HepG2 (cell line): ENCODE measurements at regions not wholly inside any gene's neighbourhood (a gene's known extent, or its start where the extent isn't known, plus 50 kb on each side); places are given as distances from the start of the nearest gene placed in this dataset.
A peak's percentile ranks its signal among the peaks of the same experiment; 100 is the strongest.

Experiments used
- EEA1 ChIP-seq: sonication (generic); formaldehyde crosslinking; IDR thresholded peaks from 2 replicates; pipeline ENCODE4 v1.5.1; 2020; ENCODE audit warnings: mild to moderate bottlenecking, missing genetic modification reagents, borderline replicate concordance
- ETS1 ChIP-seq: sonication (generic); formaldehyde crosslinking; IDR thresholded peaks from 2 replicates; pipeline ENCODE4 v1.4.0; 2020; ENCODE audit warnings: missing genetic modification reagents
- GABPB1 ChIP-seq: IDR thresholded peaks from 2 replicates; pipeline ENCODE4 v1.6.1; 2016; ENCODE audit warnings: mild to moderate bottlenecking, missing genetic modification reagents, moderate library complexity, missing compliant biosample characterization
- GATAD2A ChIP-seq: IDR thresholded peaks from 2 replicates; pipeline ENCODE4 v1.6.1; 2016
- GTF3A ChIP-seq: sonication (generic); formaldehyde crosslinking; conservative IDR thresholded peaks from 2 replicates; pipeline ENCODE4 v1.4.0; 2020; ENCODE audit warnings: mild to moderate bottlenecking, missing genetic modification reagents
- HMG20A ChIP-seq: IDR thresholded peaks from 2 replicates; pipeline ENCODE4 v1.6.1; 2016; ENCODE audit warnings: borderline replicate concordance
- MIER3 ChIP-seq: IDR thresholded peaks from 2 replicates; pipeline ENCODE4 v1.6.1; 2016; ENCODE audit warnings: missing compliant biosample characterization, borderline replicate concordance
- MTA1 ChIP-seq: sonication (generic); formaldehyde crosslinking; IDR thresholded peaks from 2 replicates; pipeline ENCODE4 v1.4.0; 2020; ENCODE audit warnings: missing genetic modification reagents, mild to moderate bottlenecking, borderline replicate concordance
- ZBTB40 ChIP-seq, 2 experiments: fragments of 450-650 bp in 1 of 2; sonication (generic) in 1 of 2; formaldehyde crosslinking in 1 of 2; IDR thresholded peaks; 2 replicates each; pipeline versions ENCODE4 v1.6.1 to v1.8.0; 2016 to 2022; ENCODE audit warnings: antibody characterized with exemption in 1 of 2, mild to moderate bottlenecking in 1 of 2, missing genetic modification reagents in 1 of 2
- ZBTB7B ChIP-seq: sonication (generic); formaldehyde crosslinking; IDR thresholded peaks from 2 replicates; pipeline ENCODE4 v1.4.0; 2020; ENCODE audit warnings: missing genetic modification reagents
- ZHX1 ChIP-seq: sonication (generic); formaldehyde crosslinking; IDR thresholded peaks from 2 replicates; pipeline ENCODE4 v1.8.1; 2022; ENCODE audit warnings: low read depth, mild to moderate bottlenecking, missing genetic modification reagents
- ZNF367 ChIP-seq: sonication (generic); formaldehyde crosslinking; IDR thresholded peaks from 2 replicates; pipeline ENCODE4 v1.4.0; 2020; ENCODE audit warnings: missing genetic modification reagents, borderline replicate concordance
- ZNF513 ChIP-seq: sonication (generic); formaldehyde crosslinking; conservative IDR thresholded peaks from 2 replicates; pipeline ENCODE4 v1.5.0; 2020; ENCODE audit warnings: missing genetic modification reagents
- ZNF564 ChIP-seq: sonication (generic); formaldehyde crosslinking; IDR thresholded peaks from 2 replicates; pipeline ENCODE4 v1.8.1; 2023; ENCODE audit warnings: mild to moderate bottlenecking, missing genetic modification reagents

- TF ChIP-seq GTF3A (CRISPR knock-in tag) (no peak), EEA1 (CRISPR knock-in tag) (0 out of 2 replicates have a peak, but pooled peaks have one; percentile 50), ZNF513 (CRISPR knock-in tag) (no peak), ZNF367 (no peak), MIER3 (CRISPR knock-in tag) (0 out of 2 replicates have a peak, but pooled peaks have one; percentile 48), ETS1 (CRISPR knock-in tag) (no peak), ZBTB7B (peak; percentile 52; the same call in 1 of the 2 replicates), MTA1 (no peak), GABPB1 (CRISPR knock-in tag) (0 out of 2 replicates have a peak, but pooled peaks have one; percentile 7), ZHX1 (CRISPR knock-in tag) (no peak), ZNF564 (CRISPR knock-in tag) (0 out of 2 replicates have a peak, but pooled peaks have one; percentile 29), GATAD2A (CRISPR knock-in tag) (peak; percentile 50), ZBTB40 (IDR thresholded peaks at IDR 0.05) (no peak), ZBTB40 (CRISPR knock-in tag; IDR thresholded peaks at IDR 0.05) (0 out of 2 replicates have a peak, but pooled peaks have one; percentile 20), HMG20A (CRISPR knock-in tag) (peak; percentile 15; the same call in 1 of the 2 replicates)
These were observed 193.8 kb upstream of the ARL4C start (continued) for GRCh38 chr2:234690569-234691213.
